Heart left ventricle (tissue), 16 donors: ENCODE measurements at regions not wholly inside any gene's neighbourhood (a gene's known extent, or its start where the extent isn't known, plus 50 kb on each side); places are given as distances from the start of the nearest gene placed in this dataset.

Source experiments
- ATAC-seq, 4 donors: fragments of 200-7000 bp; cut with Tn5 transposase; one replicate each; pipeline ENCODE4 v1.9.1; 2020 to 2022; ENCODE audit warnings: moderate library complexity in 4 of 4, mild to moderate bottlenecking in 3 of 4, moderate number of reproducible peaks in 1 of 4
- DNase-seq, 5 donors: peaks; one replicate each; pipeline ENCODE4 v3.0.0-alpha.2; 2020
- H3K27ac ChIP-seq, 12 donors: fragments of 200-600 bp; sonication (generic) in 4 of 12; one replicate each; pipeline versions ENCODE4 v1.5.0 to v1.8.0; 2016 to 2022; ENCODE audit warnings: mild to moderate bottlenecking in 2 of 12
- H3K27me3 ChIP-seq, 9 donors: fragments of 200-600 bp; sonication (generic) in 2 of 9; one replicate each; pipeline versions ENCODE4 v1.5.1 to v1.8.0; 2016 to 2022; ENCODE audit warnings: mild to moderate bottlenecking in 3 of 9
- H3K36me3 ChIP-seq, 9 donors: fragments of 200-600 bp; sonication (generic) in 2 of 9; one replicate each; pipeline versions ENCODE4 v1.5.0 to v1.8.0; 2018 to 2022; ENCODE audit warnings: mild to moderate bottlenecking in 2 of 9
- H3K4me1 ChIP-seq, 12 donors: fragments of 200-600 bp; sonication (generic) in 4 of 12; one replicate each; pipeline versions ENCODE4 v1.5.0 to v1.8.0; 2016 to 2022; ENCODE audit warnings: mild to moderate bottlenecking in 3 of 12
- H3K4me3 ChIP-seq, 12 donors: fragments of 200-600 bp; sonication (generic) in 4 of 12; one replicate each; pipeline versions ENCODE4 v1.5.0 to v1.8.0; 2017 to 2022; ENCODE audit warnings: mild to moderate bottlenecking in 9 of 12, moderate library complexity in 4 of 12
- H3K9me3 ChIP-seq, 12 donors: fragments of 200-600 bp; sonication (generic) in 4 of 12; one replicate each; pipeline versions ENCODE4 v1.5.0 to v1.8.0; 2016 to 2022; ENCODE audit warnings: mild to moderate bottlenecking in 1 of 12
- POLR2A ChIP-seq, 2 donors: fragments of 450-650 bp; IDR thresholded peaks; one replicate each; pipeline ENCODE4 v1.6.1; 2017; ENCODE audit warnings: antibody characterized with exemption in 2 of 2, mild to moderate bottlenecking in 2 of 2, moderate library complexity in 2 of 2
- WGBS, 4 donors: extraction: QIAGEN DNeasy Blood & Tissue Kit in 2 of 4; methylation state at CpG; one replicate each; pipeline versions ENCODE4 v1.1.5 to v1.1.7; 2013 to 2018; 5-methylcytosine and 5-hydroxymethylcytosine counted together
- intact Hi-C, 10 donors: fragments of 100-400 bp; cut with DNase I; formaldehyde crosslinking; loops; one replicate each; pipeline versions ENCODE4 v1.11.1 to v1.14.2; 2022
- TF ChIP-seq, protein P1 (sequence below), 12 donors: fragments of 200-600 bp; sonication (generic) in 4 of 12; IDR thresholded peaks; one replicate each; pipeline versions ENCODE4 v1.5.0 to v1.8.0; 2018 to 2022; ENCODE audit warnings: antibody characterized with exemption in 12 of 12, mild to moderate bottlenecking in 5 of 12
- donor health status: ischemic (EF 13 %, LVEDD 7.1; RV severe dilation, severe dysfunction).
- donor health status: healthy with polysubstance abuse.
- donor health status: DM: no; HTN: yes; CAD: no.
- donor health status: DM: no; HTN: no; CAD: no.
- donor health status: ischemic (EF 25% LVEDD 6.9; RV normal size, moderate dysfunction).
- donor health status: ischemic (EF 25% LVEDD 5.7; RV mildly dilated, moderate dysfunction).
- donor health status: healthy.
- donor health status: DM: yes; HTN: yes; CAD: no.
- donor health status: ischemic (EF 35%, LVEDD 5.7; RV mildly dilated, moderate dysfunction).
- donor health status: nonischemic (EF 11% LVEDD 7.7; RV severe dilation, severe dysfunction).
- donor health status: DM: yes; HTN: yes; CAD: no.
- donor health status: PGD.
- donor health status: ischemic (EF 29% LVEDD 5.4; RV normal size, mild dysfunction).
- donor health status: nonischemic (EF 23%, LVEDD 6.1; RV moderate dilation, normal function).

GRCh38 chr14:30015489-30015888, 87.8 kb upstream of the PRKD1 start:
- Histone ChIP-seq H3K27ac (no peak overlapping the region), H3K4me1 (no peaks in the 10 kb centered on the region), H3K27me3 (no peaks in the 10 kb centered on the region), H3K36me3 (no peaks in the 10 kb centered on the region), H3K9me3 (no peaks in the 10 kb centered on the region), H3K4me3 (no peak overlapping the region)
- ATAC-seq, result no peak
- DNase-seq, result no peak
- intact Hi-C loops, result no loop called here
- 89 to 93% (median 92%) methylated on average over 2 of the region's 2 CpGs for WGBS, 4 donors
- TF ChIP-seq, protein P1, sequence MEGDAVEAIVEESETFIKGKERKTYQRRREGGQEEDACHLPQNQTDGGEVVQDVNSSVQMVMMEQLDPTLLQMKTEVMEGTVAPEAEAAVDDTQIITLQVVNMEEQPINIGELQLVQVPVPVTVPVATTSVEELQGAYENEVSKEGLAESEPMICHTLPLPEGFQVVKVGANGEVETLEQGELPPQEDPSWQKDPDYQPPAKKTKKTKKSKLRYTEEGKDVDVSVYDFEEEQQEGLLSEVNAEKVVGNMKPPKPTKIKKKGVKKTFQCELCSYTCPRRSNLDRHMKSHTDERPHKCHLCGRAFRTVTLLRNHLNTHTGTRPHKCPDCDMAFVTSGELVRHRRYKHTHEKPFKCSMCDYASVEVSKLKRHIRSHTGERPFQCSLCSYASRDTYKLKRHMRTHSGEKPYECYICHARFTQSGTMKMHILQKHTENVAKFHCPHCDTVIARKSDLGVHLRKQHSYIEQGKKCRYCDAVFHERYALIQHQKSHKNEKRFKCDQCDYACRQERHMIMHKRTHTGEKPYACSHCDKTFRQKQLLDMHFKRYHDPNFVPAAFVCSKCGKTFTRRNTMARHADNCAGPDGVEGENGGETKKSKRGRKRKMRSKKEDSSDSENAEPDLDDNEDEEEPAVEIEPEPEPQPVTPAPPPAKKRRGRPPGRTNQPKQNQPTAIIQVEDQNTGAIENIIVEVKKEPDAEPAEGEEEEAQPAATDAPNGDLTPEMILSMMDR (IDR thresholded peaks at IDR 0.05), result no peak
- TF ChIP-seq POLR2A (IDR thresholded peaks at IDR 0.05), result no peak

GRCh38 chr14:30016002-30016401, 88.4 kb upstream of the PRKD1 start:
- 86 to 92% (median 89%) methylated on average over 1 of the region's 1 CpG for WGBS, 4 donors
- no peaks in the 10 kb centered on the region for H3K36me3 ChIP-seq
- ATAC-seq, result no peak
- intact Hi-C loops, result no loop called here
- H3K9me3 ChIP-seq, result no peaks in the 10 kb centered on the region
- H3K27ac ChIP-seq, result no peak overlapping the region
- no peak for DNase-seq
- TF ChIP-seq POLR2A (IDR thresholded peaks at IDR 0.05), result no peak
- TF ChIP-seq, protein P1 (IDR thresholded peaks at IDR 0.05), result no peak
- H3K27me3 ChIP-seq, result no peaks in the 10 kb centered on the region
- H3K4me1 ChIP-seq, result no peaks in the 10 kb centered on the region
- H3K4me3 ChIP-seq, result no peak overlapping the region

DNA sequence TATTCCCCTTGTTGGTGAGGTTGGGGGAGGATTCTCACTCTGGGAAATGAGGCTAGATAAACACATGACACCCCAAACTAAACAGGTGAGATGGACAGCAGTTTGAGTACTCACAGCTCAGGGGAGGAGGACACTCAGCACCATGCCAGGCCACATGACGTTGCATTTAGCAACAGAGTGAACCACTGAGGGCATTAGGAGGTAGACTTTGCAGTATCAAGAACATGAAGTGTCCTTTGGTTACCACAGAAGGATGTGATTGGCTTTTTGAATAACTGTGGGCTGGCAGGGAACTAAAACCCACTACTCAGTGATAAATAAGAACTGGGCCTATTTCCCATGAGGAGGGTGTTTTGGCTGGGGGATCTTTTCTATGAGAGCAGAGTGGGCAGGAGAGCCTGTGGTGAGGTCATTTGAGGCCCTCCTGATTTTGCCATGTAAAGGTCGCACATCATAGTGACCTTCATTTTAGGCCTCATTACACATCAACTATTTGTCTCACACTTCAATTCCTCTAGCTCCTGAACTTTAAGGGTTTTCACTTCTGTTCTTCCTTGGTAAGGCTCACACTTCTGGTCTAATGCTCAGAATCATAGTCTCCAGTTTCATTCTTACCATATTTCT, 89.8 kb upstream of the PRKD1 start:
- Histone ChIP-seq H3K9me3 (no peaks in the 10 kb centered on the region), H3K36me3 (no peaks in the 10 kb centered on the region), H3K27ac (no peak overlapping the region), H3K4me1 (no peaks in the 10 kb centered on the region), H3K27me3 (no peaks in the 10 kb centered on the region), H3K4me3 (no peak overlapping the region)
- TF ChIP-seq, protein P1 (IDR thresholded peaks at IDR 0.05), result no peak
- no peak for TF ChIP-seq POLR2A (IDR thresholded peaks at IDR 0.05)
- ATAC-seq, result no peak
- whole genome bisulfite sequencing, 4 donors, result 82 to 90% (median 86%) methylated on average over 2 of the region's 2 CpGs
- DNase-seq, result no peak
- intact Hi-C loops, result no loop called here

DNA sequence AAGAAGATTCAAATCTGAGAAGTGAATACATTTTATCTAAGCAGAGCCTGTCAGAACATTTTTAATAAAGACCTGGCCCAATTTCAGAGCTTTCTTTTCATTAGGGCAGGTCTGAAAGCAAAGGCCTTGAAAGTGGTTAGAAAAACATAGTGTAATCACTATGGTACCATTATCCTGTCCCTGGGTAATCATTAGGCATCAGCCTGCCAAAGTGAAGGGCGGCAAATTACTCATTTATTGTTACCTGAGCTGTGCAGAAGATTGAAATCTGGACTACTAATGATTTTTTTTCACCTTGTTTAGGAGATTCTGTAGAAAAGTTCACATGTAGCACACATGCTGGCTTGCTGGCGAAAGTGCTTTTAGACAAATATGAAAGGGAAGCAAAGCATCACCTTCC, 92.6 kb upstream of the PRKD1 start:
- H3K4me1 ChIP-seq, result no peaks in the 10 kb centered on the region
- H3K4me3 ChIP-seq, result no peak overlapping the region
- WGBS, 4 donors, result 48 to 84% (median 59%) methylated on average over 2 of the region's 2 CpGs
- DNase-seq (no peak), ATAC-seq (no peak)
- peaks cover 0 to 13% (median 0%) of the 10 kb centered on the region in 12 donors for H3K9me3 ChIP-seq
- TF ChIP-seq POLR2A (IDR thresholded peaks at IDR 0.05), result no peak
- TF ChIP-seq, protein P1 (IDR thresholded peaks at IDR 0.05), result no peak
- intact Hi-C loops, result no loop called here
- H3K36me3 ChIP-seq, result no peaks in the 10 kb centered on the region
- no peaks in the 10 kb centered on the region for H3K27me3 ChIP-seq
- no peak overlapping the region for H3K27ac ChIP-seq
